GM10248 (cell line): ENCODE measurements at regions not wholly inside any gene's neighbourhood (a gene's known extent, or its start where the extent isn't known, plus 50 kb on each side); places are given as distances from the start of the nearest gene placed in this dataset.

ENCODE experiments used
- CTCF ChIA-PET: fragments of 300-600 bp; sonication (Branson Sonifier 250); formaldehyde crosslinking; extraction: SDS; loops from one replicate; lab custom pipeline; 2021; ENCODE audit warnings: antibody characterized with exemption; lab: Yijun Ruan, JAX
- POLR2A ChIA-PET: fragments of 350-650 bp; sonication (Branson Sonifier 250); formaldehyde crosslinking; extraction: SDS; loops from one replicate; lab custom pipeline; 2020; ENCODE audit warnings: antibody characterized with exemption; lab: Yijun Ruan, JAX
- DNase-seq: peaks from one replicate; pipeline ENCODE4 v3.0.0; 2012; ENCODE audit errors: extremely low spot score
- CTCF ChIP-seq: IDR thresholded peaks from 2 replicates; pipeline ENCODE4 v1.5.1; 2012; ENCODE audit warnings: mild to moderate bottlenecking, low read depth; ENCODE audit errors: extremely low read depth, missing control alignments, control extremely low read depth

- ChIA-PET CTCF (interaction anchor here (0.7 to 2.0 kb wide), 2 partner anchors 9 to 13 kb away, joined by 3 to 7 read pairs; no protein-coding TSS in a partner anchor), POLR2A (no interaction called here)
- no peak for DNase-seq
- no peak for TF ChIP-seq CTCF
Measured at GRCh38 chr11:106178361-106178760, 100.9 kb downstream of the AASDHPPT start.

- TF ChIP-seq CTCF: no peak
- POLR2A ChIA-PET: no interaction called here
- no peak for DNase-seq
- CTCF ChIA-PET: interaction anchor here (0.7 to 2.0 kb wide), 2 partner anchors 10 to 12 kb away, joined by 3 to 7 read pairs; no protein-coding TSS in a partner anchor
Measured at GRCh38 chr11:106179048-106179447, 101.6 kb downstream of the AASDHPPT start.

- no peak for TF ChIP-seq CTCF
- ChIA-PET CTCF (interaction anchor here (1.5 kb wide), 1 partner anchor 42 kb away, joined by 4 read pairs; no protein-coding TSS in a partner anchor), POLR2A (no interaction called here)
- no peak for DNase-seq
Measured at GRCh38 chr11:106186630-106187029, 109.2 kb downstream of the AASDHPPT start.

GRCh38 chr11:106187860-106188456 lies 110.5 kb downstream of the AASDHPPT start:
- no peak for TF ChIP-seq CTCF
- DNase-seq: no peak
- POLR2A ChIA-PET: no interaction called here
- CTCF ChIA-PET: interaction anchor here (1.3 kb wide), 1 partner anchor 10 kb away, joined by 3 read pairs; no protein-coding TSS in a partner anchor

GRCh38 chr11:106193956-106194355 lies 116.5 kb downstream of the AASDHPPT start:
- no peak for TF ChIP-seq CTCF
- POLR2A ChIA-PET: no interaction called here
- DNase-seq: no peak
- CTCF ChIA-PET: no interaction called here

GRCh38 chr11:106197438-106197837 lies 120.0 kb downstream of the AASDHPPT start:
- POLR2A ChIA-PET: no interaction called here
- DNase-seq: no peak
- CTCF ChIA-PET: no interaction called here
- TF ChIP-seq CTCF: no peak
